ENCODE measurements at regions not wholly inside any gene's neighbourhood (a gene's known extent, or its start where the extent isn't known, plus 50 kb on each side); places are given as distances from the start of the nearest gene placed in this dataset.

GRCh38 chr2:221267773-221268425 lies 304.2 kb downstream of the EPHA4 start:
- POLR2A ChIA-PET: interaction anchor here (0.7 kb wide), 1 partner anchor 244 kb away, joined by 11 read pairs; no protein-coding TSS in a partner anchor
- CTCF ChIA-PET: no interaction called here

GRCh38 chr2:221268631-221269030 lies 303.5 kb downstream of the EPHA4 start:
- Mint-ChIP-seq H3K27ac (no peak overlapping the region), H3K4me3 (no peak overlapping the region), H3K9me3 (no peaks in the 10 kb centered on the region), H3K27me3 (peaks cover 7% of the 10 kb centered on the region), H3K4me1 (no peaks in the 10 kb centered on the region), H3K36me3 (ENCODE audit: low read depth) (no peaks in the 10 kb centered on the region)
- CTCF ChIA-PET: no interaction called here
- intact Hi-C loops (cut with micrococcal nuclease): no loop called here
- no peak for TF ChIP-seq CTCF (IDR thresholded peaks at IDR 0.05)
- no peak for ATAC-seq (ENCODE audit: low read depth)
- DNase-seq: no peak
- POLR2A ChIA-PET: no interaction called here

More at GRCh38 chr2:221267773-221268425, 304.2 kb downstream of the EPHA4 start:
- H3K4me1 Mint-ChIP-seq: no peaks in the 10 kb centered on the region
- H3K36me3 Mint-ChIP-seq (ENCODE audit: low read depth): no peaks in the 10 kb centered on the region
- H3K9me3 Mint-ChIP-seq: no peaks in the 10 kb centered on the region
- intact Hi-C loops (cut with micrococcal nuclease): no loop called here
- ATAC-seq (ENCODE audit: low read depth) (no peak), DNase-seq (no peak)
- H3K4me3 Mint-ChIP-seq: no peak overlapping the region
- no peak overlapping the region for H3K27ac Mint-ChIP-seq
- H3K27me3 Mint-ChIP-seq: peaks cover 7% of the 10 kb centered on the region
- TF ChIP-seq CTCF (IDR thresholded peaks at IDR 0.05): no peak

- POLR2A ChIA-PET: no interaction called here
- Mint-ChIP-seq H3K4me3 (no peak overlapping the region), H3K4me1 (no peaks in the 10 kb centered on the region), H3K27me3 (peaks cover 7% of the 10 kb centered on the region), H3K36me3 (ENCODE audit: low read depth) (no peaks in the 10 kb centered on the region), H3K9me3 (no peaks in the 10 kb centered on the region), H3K27ac (no peak overlapping the region)
- TF ChIP-seq CTCF (IDR thresholded peaks at IDR 0.05): no peak
- intact Hi-C loops (cut with micrococcal nuclease): no loop called here
- CTCF ChIA-PET: no interaction called here
- no peak for DNase-seq
- no peak for ATAC-seq (ENCODE audit: low read depth)
Observed at GRCh38 chr2:221270806-221271205, 301.3 kb downstream of the EPHA4 start.

GRCh38 chr2:221272729-221273128 lies 299.4 kb downstream of the EPHA4 start:
- ATAC-seq (ENCODE audit: low read depth): no peak
- H3K27me3 Mint-ChIP-seq: peaks cover 7% of the 10 kb centered on the region
- H3K36me3 Mint-ChIP-seq (ENCODE audit: low read depth): no peaks in the 10 kb centered on the region
- no peak for TF ChIP-seq CTCF (IDR thresholded peaks at IDR 0.05)
- intact Hi-C loops (cut with micrococcal nuclease): no loop called here
- H3K4me1 Mint-ChIP-seq: no peaks in the 10 kb centered on the region
- no peaks in the 10 kb centered on the region for H3K9me3 Mint-ChIP-seq
- ChIA-PET CTCF (no interaction called here), POLR2A (no interaction called here)
- DNase-seq: no peak
- H3K4me3 Mint-ChIP-seq: no peak overlapping the region
- no peak overlapping the region for H3K27ac Mint-ChIP-seq

- no peak for ATAC-seq (ENCODE audit: low read depth)
- Mint-ChIP-seq H3K4me3 (no peak overlapping the region), H3K36me3 (ENCODE audit: low read depth) (no peaks in the 10 kb centered on the region), H3K27me3 (peaks cover 4% of the 10 kb centered on the region), H3K27ac (no peak overlapping the region), H3K9me3 (no peaks in the 10 kb centered on the region), H3K4me1 (no peaks in the 10 kb centered on the region)
- TF ChIP-seq CTCF (IDR thresholded peaks at IDR 0.05): no peak
- ChIA-PET POLR2A (no interaction called here), CTCF (no interaction called here)
- intact Hi-C loops (cut with micrococcal nuclease): no loop called here
- no peak for DNase-seq
Observed at GRCh38 chr2:221276033-221276432, 296.1 kb downstream of the EPHA4 start.
